ENCODE measurements at regions not wholly inside any gene's neighbourhood (a gene's known extent, or its start where the extent isn't known, plus 50 kb on each side); places are given as distances from the start of the nearest gene placed in this dataset.

- no peak for TF ChIP-seq CTCF (IDR thresholded peaks at IDR 0.05)
- no peak for TF ChIP-seq POLR2A (IDR thresholded peaks at IDR 0.05)
Measured at GRCh38 chr20:56797023-56797422, 167.9 kb downstream of the TFAP2C start.
